PC-9 (cell line): ENCODE measurements at regions not wholly inside any gene's neighbourhood (a gene's known extent, or its start where the extent isn't known, plus 50 kb on each side); places are given as distances from the start of the nearest gene placed in this dataset.

Experiments used
- CTCF ChIP-seq: fragments of 200-600 bp; sonication (generic); conservative IDR thresholded peaks from 2 replicates; pipeline ENCODE4 v1.6.1; 2017; ENCODE audit warnings: mixed run types, antibody characterized with exemption, mild to moderate bottlenecking, moderate library complexity
- EZH2 ChIP-seq: fragments of 200-600 bp; sonication (generic); IDR thresholded peaks from 2 replicates; pipeline ENCODE4 v1.8.0; 2017; ENCODE audit warnings: antibody characterized with exemption, low read depth

DNA sequence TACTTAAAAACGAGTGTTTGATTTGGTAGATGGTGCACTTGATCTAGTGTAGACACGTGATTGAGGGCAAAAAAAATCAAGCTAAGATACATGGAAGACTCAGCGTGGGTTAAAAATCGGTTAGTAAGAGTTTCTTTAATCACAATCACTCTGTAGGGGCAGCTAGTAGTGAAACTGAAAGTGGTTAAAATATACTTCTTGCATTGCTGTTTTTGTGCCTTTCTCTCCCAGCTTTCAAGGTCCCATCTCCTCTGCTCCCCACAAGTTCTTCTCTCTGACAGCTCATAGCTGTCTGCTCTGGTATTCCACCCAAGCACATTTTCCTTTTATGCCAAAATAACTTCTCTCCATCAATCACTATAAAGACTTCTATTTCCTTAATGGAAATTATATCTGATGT is 1089.7 kb downstream of the EFNB2 start:
- TF ChIP-seq CTCF (no peak), EZH2 (no peak)
